HG03457 (cell line): ENCODE measurements at regions not wholly inside any gene's neighbourhood (a gene's known extent, or its start where the extent isn't known, plus 50 kb on each side); places are given as distances from the start of the nearest gene placed in this dataset.
"Not testable (repeated sequence)": the region's sequence is repeated elsewhere in the genome, so short reads cannot be mapped to it uniquely, and the experiment has no call there.

ENCODE experiments used
- ATAC-seq: cut with Tn5 transposase; IDR thresholded peaks from one replicate; pipeline ENCODE4 v1.9.1; 2021; ENCODE audit warnings: moderate number of reproducible peaks; ENCODE audit not compliant: unreplicated experiment

GRCh38 chr11:97732011-97732632, 1288.6 kb upstream of the CNTN5 start:
- no peak for ATAC-seq

GRCh38 chr11:97738751-97739150, 1282.0 kb upstream of the CNTN5 start:
- no peak for ATAC-seq

GRCh38 chr11:97739932-97740800, 1280.6 kb upstream of the CNTN5 start:
- no peak for ATAC-seq

- no peak for ATAC-seq
These were observed 1280.0 kb upstream of the CNTN5 start for GRCh38 chr11:97740801-97741151.

GRCh38 chr11:97742717-97743116, 1278.0 kb upstream of the CNTN5 start:
- no peak for ATAC-seq

GRCh38 chr11:97743205-97743742, 1277.5 kb upstream of the CNTN5 start:
- ATAC-seq: no peak

GRCh38 chr11:97745515-97746050, 1275.2 kb upstream of the CNTN5 start:
- no peak for ATAC-seq

- ATAC-seq: no peak
These were observed 1273.9 kb upstream of the CNTN5 start for GRCh38 chr11:97746818-97747217.

- ATAC-seq: no peak
These were observed 1269.3 kb upstream of the CNTN5 start for GRCh38 chr11:97751405-97751804.

GRCh38 chr11:97751952-97752351, 1268.8 kb upstream of the CNTN5 start:
- ATAC-seq: no peak

GRCh38 chr11:97754976-97755375, 1265.8 kb upstream of the CNTN5 start:
- no peak for ATAC-seq

GRCh38 chr11:97756571-97757335, 1264.0 kb upstream of the CNTN5 start:
- no peak for ATAC-seq

- no peak for ATAC-seq
These were observed 1259.6 kb upstream of the CNTN5 start for GRCh38 chr11:97761175-97761574.

- ATAC-seq: no peak
These were observed 1256.6 kb upstream of the CNTN5 start for GRCh38 chr11:97764193-97764592.

GRCh38 chr11:97764605-97765004, 1256.1 kb upstream of the CNTN5 start:
- no peak for ATAC-seq

- ATAC-seq: no peak
These were observed 1250.2 kb upstream of the CNTN5 start for GRCh38 chr11:97770570-97770969.

- no peak for ATAC-seq
These were observed 1248.0 kb upstream of the CNTN5 start for GRCh38 chr11:97772705-97773104.

GRCh38 chr11:97784388-97784787, 1236.4 kb upstream of the CNTN5 start:
- ATAC-seq: not testable (repeated sequence)

- ATAC-seq: no peak
These were observed 1233.8 kb upstream of the CNTN5 start for GRCh38 chr11:97786961-97787360.

GRCh38 chr11:97794876-97795275, 1225.9 kb upstream of the CNTN5 start:
- no peak for ATAC-seq

GRCh38 chr11:97800891-97801290, 1219.9 kb upstream of the CNTN5 start:
- ATAC-seq: no peak
